Activated CD4-positive, alpha-beta T cell treated with anti-CD3 and anti-CD28 coated beads for 48 hours (primary cell): ENCODE measurements at regions not wholly inside any gene's neighbourhood (a gene's known extent, or its start where the extent isn't known, plus 50 kb on each side); places are given as distances from the start of the nearest gene placed in this dataset.

Experiments used
- DNase-seq: peaks from one replicate; pipeline ENCODE4 v3.0.0-alpha.2; 2020

- DNase-seq: no peak
Observed at GRCh38 chr10:60663850-60664249, 114.4 kb upstream of the CDK1 start.

- no peak for DNase-seq
Observed at GRCh38 chr10:60662917-60663614, 115.2 kb upstream of the CDK1 start.

- DNase-seq: no peak
Observed at GRCh38 chr10:60661637-60662036, 116.6 kb upstream of the CDK1 start.

GRCh38 chr10:60660625-60661024 is 117.7 kb upstream of the CDK1 start:
- DNase-seq: no peak

- no peak for DNase-seq
Observed at GRCh38 chr10:60654813-60655464, 123.3 kb upstream of the CDK1 start.

GRCh38 chr10:60652628-60653027 is 125.7 kb upstream of the CDK1 start:
- no peak for DNase-seq

GRCh38 chr10:60650378-60650800 is 127.9 kb upstream of the CDK1 start:
- DNase-seq: no peak

- DNase-seq: no peak
Observed at GRCh38 chr10:60649485-60650377, 128.5 kb upstream of the CDK1 start.

GRCh38 chr10:60648761-60649160 is 129.5 kb upstream of the CDK1 start:
- DNase-seq: no peak

GRCh38 chr10:60646966-60647796 is 131.1 kb upstream of the CDK1 start:
- DNase-seq: peak; percentile 49

- DNase-seq: no peak
Observed at GRCh38 chr10:60645980-60646379, 132.3 kb upstream of the CDK1 start.

GRCh38 chr10:60644436-60645130 is 133.7 kb upstream of the CDK1 start:
- DNase-seq: no peak

- no peak for DNase-seq
Observed at GRCh38 chr10:60643874-60644273, 134.4 kb upstream of the CDK1 start.

GRCh38 chr10:60629332-60629731 is 148.9 kb upstream of the CDK1 start:
- DNase-seq: no peak

- DNase-seq: no peak
Observed at GRCh38 chr10:60627778-60628748, 150.2 kb upstream of the CDK1 start.

GRCh38 chr10:60626037-60626436 is 152.2 kb upstream of the CDK1 start:
- no peak for DNase-seq

GRCh38 chr10:60623627-60624026 is 154.7 kb upstream of the CDK1 start:
- DNase-seq: no peak

- no peak for DNase-seq
Observed at GRCh38 chr10:60621018-60621417, 157.3 kb upstream of the CDK1 start.

GRCh38 chr10:60618861-60619260 is 159.4 kb upstream of the CDK1 start:
- DNase-seq: no peak

GRCh38 chr10:60615541-60615940 is 162.7 kb upstream of the CDK1 start:
- no peak for DNase-seq

GRCh38 chr10:60614363-60614762 is 163.9 kb upstream of the CDK1 start:
- DNase-seq: no peak
